ENCODE measurements at regions not wholly inside any gene's neighbourhood (a gene's known extent, or its start where the extent isn't known, plus 50 kb on each side); places are given as distances from the start of the nearest gene placed in this dataset.

DNA sequence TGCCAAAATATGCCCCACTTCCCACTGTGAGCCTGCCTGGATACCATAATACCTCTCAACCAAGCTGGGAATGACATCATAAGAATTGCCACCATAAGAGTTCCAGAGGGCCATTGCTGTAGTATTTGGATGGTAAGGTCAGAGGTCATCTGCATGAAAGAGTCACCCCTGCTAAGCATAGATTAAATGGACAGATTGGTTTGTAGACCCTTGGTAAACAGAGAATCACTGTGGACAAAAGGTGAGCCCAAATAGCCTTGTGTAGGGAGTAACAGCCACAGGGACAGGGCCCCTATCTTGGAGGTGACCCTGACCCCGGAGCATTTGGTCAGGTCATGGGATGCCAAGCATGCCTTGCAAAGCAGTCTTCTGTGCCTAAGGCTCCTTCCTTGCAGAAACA, 129.7 kb downstream of the GPAM start:
- WGBS: 94% methylated on average over 1 of the region's 1 CpG
- no peaks in the 10 kb centered on the region for H3K36me3 ChIP-seq
- TF ChIP-seq, protein P1, sequence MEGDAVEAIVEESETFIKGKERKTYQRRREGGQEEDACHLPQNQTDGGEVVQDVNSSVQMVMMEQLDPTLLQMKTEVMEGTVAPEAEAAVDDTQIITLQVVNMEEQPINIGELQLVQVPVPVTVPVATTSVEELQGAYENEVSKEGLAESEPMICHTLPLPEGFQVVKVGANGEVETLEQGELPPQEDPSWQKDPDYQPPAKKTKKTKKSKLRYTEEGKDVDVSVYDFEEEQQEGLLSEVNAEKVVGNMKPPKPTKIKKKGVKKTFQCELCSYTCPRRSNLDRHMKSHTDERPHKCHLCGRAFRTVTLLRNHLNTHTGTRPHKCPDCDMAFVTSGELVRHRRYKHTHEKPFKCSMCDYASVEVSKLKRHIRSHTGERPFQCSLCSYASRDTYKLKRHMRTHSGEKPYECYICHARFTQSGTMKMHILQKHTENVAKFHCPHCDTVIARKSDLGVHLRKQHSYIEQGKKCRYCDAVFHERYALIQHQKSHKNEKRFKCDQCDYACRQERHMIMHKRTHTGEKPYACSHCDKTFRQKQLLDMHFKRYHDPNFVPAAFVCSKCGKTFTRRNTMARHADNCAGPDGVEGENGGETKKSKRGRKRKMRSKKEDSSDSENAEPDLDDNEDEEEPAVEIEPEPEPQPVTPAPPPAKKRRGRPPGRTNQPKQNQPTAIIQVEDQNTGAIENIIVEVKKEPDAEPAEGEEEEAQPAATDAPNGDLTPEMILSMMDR (IDR thresholded peaks at IDR 0.05): no peak
- TF ChIP-seq POLR2A (IDR thresholded peaks at IDR 0.05) (no peak), EP300 (IDR thresholded peaks at IDR 0.05) (no peak), POLR2AphosphoS5 (IDR thresholded peaks at IDR 0.05) (no peak)

DNA sequence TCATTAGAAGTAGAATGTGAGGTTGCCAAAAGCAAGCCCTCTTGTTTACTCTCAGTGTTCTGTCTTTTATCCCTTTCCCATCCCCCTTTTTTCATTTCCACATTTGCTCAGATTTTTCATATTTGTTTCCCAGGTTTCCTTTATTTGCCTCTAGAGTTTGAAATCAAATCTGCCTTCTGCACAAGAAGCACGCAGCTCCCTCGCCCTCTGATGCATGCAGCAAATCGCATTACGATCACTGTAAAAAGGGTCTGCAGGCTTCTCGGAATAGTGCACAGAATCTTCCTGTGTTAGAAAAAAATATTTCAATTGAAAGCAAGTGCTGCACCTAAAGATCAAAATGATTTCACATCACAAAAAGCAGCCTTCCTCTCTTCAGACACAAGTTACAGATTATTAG, 129.0 kb downstream of the GPAM start:
- TF ChIP-seq EP300 (IDR thresholded peaks at IDR 0.05) (no peak), POLR2A (IDR thresholded peaks at IDR 0.05) (no peak), POLR2AphosphoS5 (IDR thresholded peaks at IDR 0.05) (no peak)
- TF ChIP-seq, protein P1 (IDR thresholded peaks at IDR 0.05): no peak
- H3K27ac ChIP-seq: no peak overlapping the region
- no peaks in the 10 kb centered on the region for H3K36me3 ChIP-seq
- WGBS: 95% methylated on average over 5 of the region's 5 CpGs
- no peak overlapping the region for H3K4me3 ChIP-seq
- H3K27me3 ChIP-seq: no peaks in the 10 kb centered on the region
- H3K9me3 ChIP-seq: no peaks in the 10 kb centered on the region
- DNase-seq (ENCODE audit: low spot score in 2 of 2): no peak
- H3K4me1 ChIP-seq: no peaks in the 10 kb centered on the region

More for the DNA sequence above, 129.7 kb downstream of the GPAM start:
- H3K4me3 ChIP-seq: no peak overlapping the region
- no peak overlapping the region for H3K27ac ChIP-seq
- DNase-seq (ENCODE audit: low spot score in 2 of 2): no peak
- H3K4me1 ChIP-seq: no peaks in the 10 kb centered on the region
- H3K27me3 ChIP-seq: no peaks in the 10 kb centered on the region
- H3K9me3 ChIP-seq: no peaks in the 10 kb centered on the region

DNA sequence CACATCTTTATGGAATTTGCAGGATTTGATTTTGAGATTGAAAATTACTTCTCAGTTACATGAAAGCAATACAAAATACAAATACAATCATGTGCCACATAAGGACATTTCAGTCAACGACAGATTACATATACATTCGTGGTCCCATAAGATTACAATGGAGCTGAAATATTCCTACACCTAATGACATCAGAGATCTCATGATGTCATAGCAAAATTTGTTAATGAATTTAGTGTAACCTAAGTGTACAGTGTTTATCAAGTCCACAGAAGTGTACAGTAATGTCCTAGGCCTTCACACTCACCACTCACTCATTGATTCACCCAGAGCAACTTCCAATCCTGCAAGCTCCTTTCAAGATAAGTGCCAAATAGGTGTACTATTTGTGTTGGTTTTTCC, 126.5 kb downstream of the GPAM start:
- Histone ChIP-seq H3K9me3 (no peaks in the 10 kb centered on the region), H3K36me3 (no peaks in the 10 kb centered on the region), H3K27ac (no peak overlapping the region), H3K27me3 (no peaks in the 10 kb centered on the region), H3K4me1 (no peaks in the 10 kb centered on the region), H3K4me3 (no peak overlapping the region)
- TF ChIP-seq EP300 (IDR thresholded peaks at IDR 0.05): no peak
- TF ChIP-seq, protein P1 (IDR thresholded peaks at IDR 0.05): no peak
- no peak for TF ChIP-seq POLR2AphosphoS5 (IDR thresholded peaks at IDR 0.05)
- no peak for TF ChIP-seq POLR2A (IDR thresholded peaks at IDR 0.05)
- WGBS: 95% methylated on average over 2 of the region's 2 CpGs
- DNase-seq (ENCODE audit: low spot score in 2 of 2): no peak

DNA sequence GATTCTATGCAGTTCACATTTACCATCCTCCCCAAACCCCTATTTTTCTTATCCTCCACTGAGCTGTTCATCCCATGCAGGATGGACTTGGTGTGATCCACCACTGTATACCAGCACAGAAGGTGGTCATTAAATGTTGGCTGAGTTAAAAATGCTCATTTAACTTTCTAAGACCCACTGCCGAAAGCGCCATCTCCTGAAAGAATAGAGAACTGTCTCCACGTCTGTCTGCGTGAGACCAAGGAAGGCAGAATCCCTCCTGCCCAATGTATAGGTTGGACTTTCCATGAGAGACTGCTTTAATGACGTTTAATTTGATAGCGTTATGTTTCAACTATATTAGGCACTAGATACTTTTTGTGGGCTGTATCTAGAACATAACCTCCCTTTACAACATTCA, 124.3 kb downstream of the GPAM start:
- Histone ChIP-seq H3K27me3 (no peaks in the 10 kb centered on the region), H3K36me3 (no peaks in the 10 kb centered on the region), H3K4me1 (no peaks in the 10 kb centered on the region), H3K9me3 (no peaks in the 10 kb centered on the region), H3K27ac (no peak overlapping the region), H3K4me3 (no peak overlapping the region)
- WGBS: 86% methylated on average over 6 of the region's 6 CpGs
- TF ChIP-seq POLR2AphosphoS5 (IDR thresholded peaks at IDR 0.05) (no peak), EP300 (IDR thresholded peaks at IDR 0.05) (no peak), POLR2A (IDR thresholded peaks at IDR 0.05) (no peak)
- TF ChIP-seq, protein P1 (IDR thresholded peaks at IDR 0.05): no peak
- DNase-seq (ENCODE audit: low spot score in 2 of 2): no peak

DNA sequence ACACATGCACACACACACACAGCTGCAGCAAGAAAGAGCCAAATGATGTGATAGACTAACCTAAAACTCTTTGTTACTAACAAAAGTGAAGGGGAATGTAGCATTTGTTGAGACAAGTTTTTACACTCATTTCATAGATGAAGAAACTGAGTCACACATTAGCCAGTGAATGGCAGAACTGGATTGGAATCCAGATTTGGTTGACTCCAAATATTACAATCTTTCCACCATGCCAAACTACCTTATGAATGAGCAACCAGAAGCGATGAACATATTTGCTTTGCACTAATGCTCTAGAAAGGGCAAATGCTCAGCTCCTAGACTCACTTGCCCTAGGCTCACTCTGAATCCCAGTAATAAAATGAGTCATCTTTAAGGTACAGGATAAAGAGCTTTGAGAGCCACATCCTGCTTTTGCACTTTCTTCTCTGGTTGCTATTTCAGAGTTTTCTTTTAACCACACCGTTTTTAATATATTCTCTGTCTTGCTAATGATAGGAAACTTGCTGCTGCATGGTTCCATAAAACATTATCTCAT, 111.9 kb downstream of the GPAM start:
- no peaks in the 10 kb centered on the region for H3K9me3 ChIP-seq
- 58% methylated on average over 2 of the region's 2 CpGs for WGBS
- H3K36me3 ChIP-seq: no peaks in the 10 kb centered on the region
- TF ChIP-seq, protein P1 (IDR thresholded peaks at IDR 0.05): no peak
- no peak for TF ChIP-seq POLR2A (IDR thresholded peaks at IDR 0.05)
- TF ChIP-seq POLR2AphosphoS5 (IDR thresholded peaks at IDR 0.05): no peak
- TF ChIP-seq EP300 (IDR thresholded peaks at IDR 0.05): no peak
- H3K4me3 ChIP-seq: no peak overlapping the region
- no peaks in the 10 kb centered on the region for H3K4me1 ChIP-seq
- H3K27me3 ChIP-seq: no peaks in the 10 kb centered on the region
- DNase-seq (ENCODE audit: low spot score in 2 of 2): no peak
- H3K27ac ChIP-seq: no peak overlapping the region
